ENCODE measurements at regions not wholly inside any gene's neighbourhood (a gene's known extent, or its start where the extent isn't known, plus 50 kb on each side); places are given as distances from the start of the nearest gene placed in this dataset.
"Not testable (repeated sequence)": the region's sequence is repeated elsewhere in the genome, so short reads cannot be mapped to it uniquely, and the experiment has no call there.

- not testable (repeated sequence) for TF ChIP-seq CTCF (conservative IDR thresholded peaks at IDR 0.05; ENCODE audit: low read depth, low read length); EZH2 (IDR thresholded peaks at IDR 0.05; ENCODE audit: borderline replicate concordance, low read depth, low read length, poor library complexity, severe bottlenecking)
Measured at GRCh38 chr2:120649381-120649780, 86.3 kb upstream of the GLI2 start.
